SK-N-SH treated with all-trans-retinoic acid at 6 μM for 48 hours (cell line): ENCODE measurements at regions not wholly inside any gene's neighbourhood (a gene's known extent, or its start where the extent isn't known, plus 50 kb on each side); places are given as distances from the start of the nearest gene placed in this dataset.

ENCODE experiments used
- ATAC-seq: fragments of 200-7000 bp; cut with Tn5 transposase; 3 replicates; pipeline ENCODE4 v1.9.1; 2020; ENCODE audit warnings: mild to moderate bottlenecking, moderate library complexity
- ARNTL ChIP-seq: fragments of 450-650 bp; formaldehyde crosslinking; IDR thresholded peaks from 2 replicates; pipeline ENCODE4 v1.5.0; 2020; ENCODE audit warnings: low read depth, mild to moderate bottlenecking, moderate library complexity, borderline replicate concordance
- BACH2 ChIP-seq: fragments of 250-450 bp; sonication (Bioruptor Pico); IDR thresholded peaks from 2 replicates; pipeline ENCODE4 v1.9.0; 2021; ENCODE audit warnings: mild to moderate bottlenecking, borderline replicate concordance
- CSDC2 ChIP-seq: fragments of 250-450 bp; sonication (Bioruptor Pico); IDR thresholded peaks from 2 replicates; pipeline ENCODE4 v1.5.0; 2020; ENCODE audit warnings: mild to moderate bottlenecking, moderate library complexity
- ESRRG ChIP-seq: fragments of 250-450 bp; sonication (Bioruptor Pico); IDR thresholded peaks from 2 replicates; pipeline ENCODE4 v1.6.1; 2021; ENCODE audit warnings: mild to moderate bottlenecking
- GLIS3 ChIP-seq: fragments of 250-450 bp; sonication (Bioruptor Pico); IDR thresholded peaks from 2 replicates; pipeline ENCODE4 v1.5.0; 2020; ENCODE audit warnings: mild to moderate bottlenecking, moderate library complexity
- ISL1 ChIP-seq: fragments of 250-450 bp; sonication (Bioruptor Pico); IDR thresholded peaks from 2 replicates; pipeline ENCODE4 v2.1.2; 2022; ENCODE audit warnings: mild to moderate bottlenecking, moderate library complexity
- OSR1 ChIP-seq: fragments of 250-450 bp; sonication (Bioruptor Pico); IDR thresholded peaks from 2 replicates; pipeline ENCODE4 v1.8.0; 2022; ENCODE audit warnings: moderate library complexity, mild to moderate bottlenecking, inconsistent platforms
- POU6F1 ChIP-seq: fragments of 250-450 bp; sonication (Bioruptor Pico); IDR thresholded peaks from 2 replicates; pipeline ENCODE4 v1.8.0; 2021; ENCODE audit warnings: low read depth, mild to moderate bottlenecking, moderate library complexity, borderline replicate concordance
- PPARA ChIP-seq: fragments of 250-450 bp; sonication (Bioruptor Pico); IDR thresholded peaks from 2 replicates; pipeline ENCODE4 v1.5.0; 2020; ENCODE audit warnings: mild to moderate bottlenecking, borderline replicate concordance
- RARB ChIP-seq: fragments of 250-450 bp; sonication (Bioruptor Pico); IDR thresholded peaks from 2 replicates; pipeline ENCODE4 v1.8.0; 2021; ENCODE audit warnings: mild to moderate bottlenecking, moderate library complexity
- SNAI2 ChIP-seq: fragments of 250-450 bp; sonication (Bioruptor Pico); IDR thresholded peaks from 2 replicates; pipeline ENCODE4 v1.5.0; 2020; ENCODE audit warnings: mild to moderate bottlenecking, moderate library complexity
- TCF4 ChIP-seq: fragments of 250-450 bp; sonication (Bioruptor Pico); IDR thresholded peaks from 2 replicates; pipeline ENCODE4 v1.8.0; 2021; ENCODE audit warnings: mild to moderate bottlenecking, moderate library complexity, borderline replicate concordance
- TOX ChIP-seq: fragments of 250-450 bp; sonication (Bioruptor Pico); IDR thresholded peaks from 2 replicates; pipeline ENCODE4 v1.8.0; 2021; ENCODE audit warnings: mild to moderate bottlenecking, moderate library complexity, borderline replicate concordance
- TSHZ2 ChIP-seq: fragments of 250-450 bp; sonication (Bioruptor Pico); IDR thresholded peaks from 2 replicates; pipeline ENCODE4 v1.5.0; 2020; ENCODE audit warnings: mild to moderate bottlenecking, moderate library complexity
- ZC3H10 ChIP-seq: fragments of 250-450 bp; sonication (Bioruptor Pico); IDR thresholded peaks from 2 replicates; pipeline ENCODE4 v1.5.1; 2021; ENCODE audit warnings: mild to moderate bottlenecking, moderate library complexity
- ZFP3 ChIP-seq: fragments of 250-450 bp; sonication (Bioruptor Pico); IDR thresholded peaks from 2 replicates; pipeline ENCODE4 v1.5.0; 2020; ENCODE audit warnings: mild to moderate bottlenecking, moderate library complexity
- ZFP30 ChIP-seq: fragments of 450-650 bp; formaldehyde crosslinking; IDR thresholded peaks from 2 replicates; pipeline ENCODE4 v1.5.0; 2022; ENCODE audit warnings: mild to moderate bottlenecking, moderate library complexity
- ZNF565 ChIP-seq: fragments of 450-650 bp; formaldehyde crosslinking; conservative IDR thresholded peaks from 2 replicates; pipeline ENCODE4 v1.5.0; 2020; ENCODE audit warnings: low read depth, mild to moderate bottlenecking, moderate library complexity
- ZNF70 ChIP-seq: fragments of 450-650 bp; formaldehyde crosslinking; IDR thresholded peaks from 2 replicates; pipeline ENCODE4 v1.5.0; 2020; ENCODE audit warnings: mild to moderate bottlenecking, moderate library complexity
- TF ChIP-seq, protein P1 (sequence below): fragments of 250-450 bp; sonication (Bioruptor Pico); IDR thresholded peaks from 2 replicates; pipeline ENCODE4 v1.8.0; 2020; ENCODE audit warnings: mild to moderate bottlenecking, moderate library complexity, borderline replicate concordance
- TF ChIP-seq, protein P2 (sequence below): fragments of 250-450 bp; sonication (Bioruptor Pico); IDR thresholded peaks from 2 replicates; pipeline ENCODE4 v1.5.1; 2020; ENCODE audit warnings: low read depth, mild to moderate bottlenecking, moderate library complexity
- TF ChIP-seq, protein P3 (sequence below): fragments of 250-450 bp; sonication (Bioruptor Pico); IDR thresholded peaks from 2 replicates; pipeline ENCODE4 v1.5.1; 2021; ENCODE audit warnings: mild to moderate bottlenecking, moderate library complexity

DNA sequence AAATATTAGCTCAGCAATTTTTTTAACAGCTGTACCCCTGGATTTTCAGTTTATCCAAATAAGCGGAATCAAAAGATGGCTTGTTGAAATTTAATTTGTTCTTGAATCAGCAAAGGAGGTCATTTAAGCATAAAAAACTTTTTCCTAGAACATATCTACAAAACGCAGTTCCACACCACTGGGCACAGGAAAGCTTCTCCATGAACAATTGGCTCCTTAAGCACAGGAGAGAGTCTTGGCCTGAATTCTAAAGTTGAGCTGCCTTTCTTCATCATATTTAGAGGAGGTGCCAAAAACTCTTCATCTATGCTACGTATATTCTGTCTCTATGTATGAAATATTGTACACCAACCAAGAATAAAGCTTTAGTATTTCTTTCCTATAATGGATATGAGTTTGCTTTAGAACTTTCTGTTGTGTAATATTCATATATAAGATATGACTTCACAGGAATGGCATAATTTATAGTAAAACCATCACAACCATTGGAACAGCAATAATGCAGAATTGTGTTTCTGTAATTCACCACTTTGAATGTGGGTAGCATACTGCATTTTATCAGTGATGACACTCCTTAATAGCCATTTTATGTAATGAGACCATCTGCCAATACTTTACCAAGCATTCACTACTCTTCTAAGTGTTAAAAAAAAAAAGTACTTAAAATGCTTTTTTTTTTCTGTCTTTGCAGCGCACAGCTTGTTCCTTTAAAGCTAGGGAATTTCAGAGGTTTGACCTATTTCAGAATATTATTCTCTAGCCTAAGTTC, 263.7 kb downstream of the SLITRK6 start (continued):
- TF ChIP-seq ZNF565 = no peak
- no peak for TF ChIP-seq ARNTL (CRISPR knock-in tag)
- no peak for TF ChIP-seq RARB (CRISPR knock-in tag)
- no peak for TF ChIP-seq ESRRG (CRISPR knock-in tag)
- no peak for TF ChIP-seq PPARA (CRISPR knock-in tag)
- TF ChIP-seq ISL1 = no peak
- TF ChIP-seq BACH2 (CRISPR knock-in tag) = no peak
- no peak for TF ChIP-seq GLIS3 (CRISPR knock-in tag)
- no peak for TF ChIP-seq OSR1 (CRISPR knock-in tag)
- no peak for TF ChIP-seq SNAI2

GRCh38 chr13:85533911-85534310, 265.3 kb downstream of the SLITRK6 start:
- TF ChIP-seq ZFP3 (CRISPR knock-in tag) = no peak
- no peak for TF ChIP-seq ISL1
- TF ChIP-seq, protein P1, sequence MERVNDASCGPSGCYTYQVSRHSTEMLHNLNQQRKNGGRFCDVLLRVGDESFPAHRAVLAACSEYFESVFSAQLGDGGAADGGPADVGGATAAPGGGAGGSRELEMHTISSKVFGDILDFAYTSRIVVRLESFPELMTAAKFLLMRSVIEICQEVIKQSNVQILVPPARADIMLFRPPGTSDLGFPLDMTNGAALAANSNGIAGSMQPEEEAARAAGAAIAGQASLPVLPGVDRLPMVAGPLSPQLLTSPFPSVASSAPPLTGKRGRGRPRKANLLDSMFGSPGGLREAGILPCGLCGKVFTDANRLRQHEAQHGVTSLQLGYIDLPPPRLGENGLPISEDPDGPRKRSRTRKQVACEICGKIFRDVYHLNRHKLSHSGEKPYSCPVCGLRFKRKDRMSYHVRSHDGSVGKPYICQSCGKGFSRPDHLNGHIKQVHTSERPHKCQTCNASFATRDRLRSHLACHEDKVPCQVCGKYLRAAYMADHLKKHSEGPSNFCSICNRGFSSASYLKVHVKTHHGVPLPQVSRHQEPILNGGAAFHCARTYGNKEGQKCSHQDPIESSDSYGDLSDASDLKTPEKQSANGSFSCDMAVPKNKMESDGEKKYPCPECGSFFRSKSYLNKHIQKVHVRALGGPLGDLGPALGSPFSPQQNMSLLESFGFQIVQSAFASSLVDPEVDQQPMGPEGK (CRISPR knock-in tag) = no peak
- TF ChIP-seq CSDC2 (CRISPR knock-in tag) = no peak
- no peak for TF ChIP-seq ZNF565
- TF ChIP-seq BACH2 (CRISPR knock-in tag) = no peak
- TF ChIP-seq ESRRG (CRISPR knock-in tag) = no peak
- no peak for TF ChIP-seq ARNTL (CRISPR knock-in tag)
- TF ChIP-seq ZNF70 (CRISPR knock-in tag) = no peak
- no peak for TF ChIP-seq ZFP30
- no peak for TF ChIP-seq TOX (CRISPR knock-in tag)
- no peak for TF ChIP-seq TSHZ2 (CRISPR knock-in tag)
- TF ChIP-seq, protein P2, sequence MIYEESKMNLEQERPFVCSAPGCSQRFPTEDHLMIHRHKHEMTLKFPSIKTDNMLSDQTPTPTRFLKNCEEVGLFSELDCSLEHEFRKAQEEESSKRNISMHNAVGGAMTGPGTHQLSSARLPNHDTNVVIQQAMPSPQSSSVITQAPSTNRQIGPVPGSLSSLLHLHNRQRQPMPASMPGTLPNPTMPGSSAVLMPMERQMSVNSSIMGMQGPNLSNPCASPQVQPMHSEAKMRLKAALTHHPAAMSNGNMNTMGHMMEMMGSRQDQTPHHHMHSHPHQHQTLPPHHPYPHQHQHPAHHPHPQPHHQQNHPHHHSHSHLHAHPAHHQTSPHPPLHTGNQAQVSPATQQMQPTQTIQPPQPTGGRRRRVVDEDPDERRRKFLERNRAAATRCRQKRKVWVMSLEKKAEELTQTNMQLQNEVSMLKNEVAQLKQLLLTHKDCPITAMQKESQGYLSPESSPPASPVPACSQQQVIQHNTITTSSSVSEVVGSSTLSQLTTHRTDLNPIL = no peak
- no peak for TF ChIP-seq SNAI2
- no peak for TF ChIP-seq POU6F1
- TF ChIP-seq GLIS3 (CRISPR knock-in tag) = no peak
- TF ChIP-seq OSR1 (CRISPR knock-in tag) = no peak
- no peak for TF ChIP-seq PPARA (CRISPR knock-in tag)
- ATAC-seq = no peak

DNA sequence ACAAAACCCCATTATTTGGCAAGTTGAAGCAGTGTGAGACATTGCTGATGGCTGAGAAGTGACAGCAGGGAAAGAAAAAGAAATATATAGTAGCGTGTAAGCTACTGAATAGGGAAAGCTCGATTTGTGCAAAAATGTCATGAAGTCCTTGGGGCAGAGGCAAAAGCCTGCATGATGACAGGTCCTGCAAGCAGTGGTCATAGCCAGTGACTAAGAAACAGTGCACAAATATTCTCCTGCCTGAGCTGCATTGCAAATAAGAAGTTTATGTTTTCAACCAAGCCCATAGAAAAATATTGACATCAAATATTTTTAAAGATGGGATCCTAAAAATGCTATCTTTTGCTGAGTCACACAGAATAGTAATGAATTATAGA, 270.0 kb downstream of the SLITRK6 start:
- no peak for TF ChIP-seq ZC3H10 (CRISPR knock-in tag)
- no peak for TF ChIP-seq ZFP30
- TF ChIP-seq GLIS3 (CRISPR knock-in tag) = no peak
- TF ChIP-seq BACH2 (CRISPR knock-in tag) = no peak
- TF ChIP-seq, protein P3, sequence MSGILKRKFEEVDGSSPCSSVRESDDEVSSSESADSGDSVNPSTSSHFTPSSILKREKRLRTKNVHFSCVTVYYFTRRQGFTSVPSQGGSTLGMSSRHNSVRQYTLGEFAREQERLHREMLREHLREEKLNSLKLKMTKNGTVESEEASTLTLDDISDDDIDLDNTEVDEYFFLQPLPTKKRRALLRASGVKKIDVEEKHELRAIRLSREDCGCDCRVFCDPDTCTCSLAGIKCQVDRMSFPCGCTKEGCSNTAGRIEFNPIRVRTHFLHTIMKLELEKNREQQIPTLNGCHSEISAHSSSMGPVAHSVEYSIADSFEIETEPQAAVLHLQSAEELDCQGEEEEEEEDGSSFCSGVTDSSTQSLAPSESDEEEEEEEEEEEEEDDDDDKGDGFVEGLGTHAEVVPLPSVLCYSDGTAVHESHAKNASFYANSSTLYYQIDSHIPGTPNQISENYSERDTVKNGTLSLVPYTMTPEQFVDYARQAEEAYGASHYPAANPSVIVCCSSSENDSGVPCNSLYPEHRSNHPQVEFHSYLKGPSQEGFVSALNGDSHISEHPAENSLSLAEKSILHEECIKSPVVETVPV (CRISPR knock-in tag) = no peak
- no peak for TF ChIP-seq POU6F1
- TF ChIP-seq ESRRG (CRISPR knock-in tag) = no peak
- no peak for TF ChIP-seq SNAI2
- no peak for TF ChIP-seq ZNF565
- TF ChIP-seq TCF4 (CRISPR knock-in tag) = no peak
- TF ChIP-seq, protein P2 = no peak
- no peak for TF ChIP-seq OSR1 (CRISPR knock-in tag)
- no peak for TF ChIP-seq PPARA (CRISPR knock-in tag)
- no peak for TF ChIP-seq CSDC2 (CRISPR knock-in tag)
- TF ChIP-seq ISL1 = no peak
- ATAC-seq = peak; percentile 64
